A549 (cell line): ENCODE measurements at regions not wholly inside any gene's neighbourhood (a gene's known extent, or its start where the extent isn't known, plus 50 kb on each side); places are given as distances from the start of the nearest gene placed in this dataset.

ENCODE experiments used
- ATAC-seq, 2 experiments: fragments of 200-7000 bp in 1 of 2; fragments of >200 bp in 1 of 2; cut with Nextera tagmentation in 1 of 2; cut with Tn5 transposase in 1 of 2; 3 replicates each; pipeline versions ENCODE4 v1.8.0 to v1.9.1; 2018 to 2020; ENCODE audit warnings: mild to moderate bottlenecking in 1 of 2, moderate library complexity in 1 of 2
- CTCF ChIA-PET: fragments of 300-600 bp; sonication (Branson Sonifier 250); formaldehyde crosslinking; extraction: SDS; loops from one replicate; lab custom pipeline; 2021; ENCODE audit warnings: antibody characterized with exemption, inconsistent platforms; lab: Yijun Ruan, JAX
- POLR2A ChIA-PET: fragments of 350-600 bp; formaldehyde crosslinking; extraction: SDS; loops from one replicate; lab custom pipeline; 2021; ENCODE audit warnings: antibody characterized with exemption, inconsistent platforms; lab: Yijun Ruan, JAX
- DNase-seq, 2 experiments: peaks; one replicate each; pipeline versions ENCODE4 v3.0.0 to v3.0.0-alpha.2; 2011 to 2016; ENCODE audit warnings: low read depth in 1 of 2, low spot score in 1 of 2
- FAIRE-seq: peaks from 2 replicates; lab custom pipeline; 2011; peaks lifted over from hg19 to GRCh38; lab: Jason Lieb, UNC
- H3K27ac ChIP-seq, 2 experiments: fragments of >200 bp; sonication (Bioruptor Twin); formaldehyde crosslinking; 3 replicates each; pipeline ENCODE4 v1.5.1; 2016 to 2017
- H3K4me1 ChIP-seq: fragments of >200 bp; sonication (Bioruptor Twin); formaldehyde crosslinking; 3 replicates; pipeline ENCODE4 v1.6.1; 2016
- H3K4me2 ChIP-seq: fragments of >200 bp; sonication (Bioruptor Twin); formaldehyde crosslinking; 3 replicates; pipeline ENCODE4 v1.6.1; 2016
- H3K4me3 ChIP-seq: fragments of >200 bp; sonication (Bioruptor Twin); formaldehyde crosslinking; 3 replicates; pipeline ENCODE4 v1.5.1; 2016
- H3K9me3 ChIP-seq: fragments of >200 bp; sonication (Bioruptor Twin); formaldehyde crosslinking; 3 replicates; pipeline ENCODE4 v1.6.1; 2016
- CBX2 ChIP-seq: fragments of 200-600 bp; sonication (generic); IDR thresholded peaks from 2 replicates; pipeline ENCODE4 v1.6.1; 2016; ENCODE audit warnings: low read depth, mild to moderate bottlenecking, borderline replicate concordance
- CHD2 ChIP-seq: fragments of 150-350 bp; IDR thresholded peaks from 2 replicates; pipeline ENCODE4 v1.6.1; 2014; ENCODE audit warnings: low read length; ENCODE audit not compliant: partially characterized antibody
- FOSB ChIP-seq: fragments of 250-450 bp; sonication (Bioruptor Pico); IDR thresholded peaks from 2 replicates; pipeline ENCODE4 v1.5.0; 2020; ENCODE audit warnings: mild to moderate bottlenecking, moderate library complexity
- GATA3 ChIP-seq: IDR thresholded peaks from 2 replicates; pipeline ENCODE4 v1.6.1; 2012; ENCODE audit warnings: borderline replicate concordance
- HDAC2 ChIP-seq: fragments of 200-600 bp; sonication (generic); IDR thresholded peaks from 2 replicates; pipeline ENCODE4 v1.6.1; 2016
- HEYL ChIP-seq: fragments of 250-450 bp; sonication (Bioruptor Pico); IDR thresholded peaks from 2 replicates; pipeline ENCODE4 v1.8.0; 2021; ENCODE audit warnings: mild to moderate bottlenecking, moderate library complexity
- HOXA7 ChIP-seq: fragments of 250-450 bp; sonication (Bioruptor Pico); IDR thresholded peaks from 2 replicates; pipeline ENCODE4 v1.5.0; 2020; ENCODE audit warnings: mild to moderate bottlenecking, moderate library complexity
- HOXB13 ChIP-seq: fragments of 250-450 bp; sonication (Bioruptor Pico); IDR thresholded peaks from 2 replicates; pipeline ENCODE4 v1.5.0; 2020; ENCODE audit warnings: low read depth, mild to moderate bottlenecking, moderate library complexity
- MAFK ChIP-seq: fragments of 450-650 bp; IDR thresholded peaks from 2 replicates; pipeline ENCODE4 v1.6.1; 2014; ENCODE audit not compliant: partially characterized antibody
- MYC ChIP-seq: IDR thresholded peaks from 2 replicates; pipeline ENCODE4 v1.6.1; 2012; ENCODE audit warnings: mild to moderate bottlenecking, inconsistent platforms, low read length, improper control_type of control experiment, borderline replicate concordance
- NPAS2 ChIP-seq: fragments of 250-450 bp; sonication (Bioruptor Pico); IDR thresholded peaks from 2 replicates; pipeline ENCODE4 v1.8.0; 2022; ENCODE audit warnings: mild to moderate bottlenecking, moderate library complexity, borderline replicate concordance
- NR3C1 ChIP-seq: fragments of >200 bp; sonication (Bioruptor Twin); formaldehyde crosslinking; IDR thresholded peaks from 3 replicates; pipeline ENCODE4 v1.6.1; 2017
- PHF8 ChIP-seq: fragments of 200-600 bp; sonication (generic); IDR thresholded peaks from 2 replicates; pipeline ENCODE4 v1.6.1; 2016; ENCODE audit warnings: low read depth, mild to moderate bottlenecking, antibody characterized with exemption, moderate library complexity, borderline replicate concordance
- POLR2A ChIP-seq: IDR thresholded peaks from 2 replicates; pipeline ENCODE4 v1.6.1; 2012; ENCODE audit warnings: mild to moderate bottlenecking, low read length
- RCOR1 ChIP-seq: fragments of 150-350 bp; IDR thresholded peaks from 2 replicates; pipeline ENCODE4 v1.6.1; 2014; ENCODE audit warnings: antibody characterized with exemption, low read length, low read depth
- RNF2 ChIP-seq: fragments of 200-600 bp; sonication (generic); IDR thresholded peaks from 2 replicates; pipeline ENCODE4 v1.6.1; 2016; ENCODE audit warnings: low read depth, mild to moderate bottlenecking, antibody characterized with exemption, moderate library complexity, borderline replicate concordance
- TP53 ChIP-seq: fragments of 250-450 bp; sonication (Bioruptor Pico); IDR thresholded peaks from 2 replicates; pipeline ENCODE4 v1.5.0; 2021; ENCODE audit warnings: mild to moderate bottlenecking, moderate library complexity
- ZNF302 ChIP-seq: fragments of 250-450 bp; sonication (Bioruptor Pico); IDR thresholded peaks from 2 replicates; pipeline ENCODE4 v1.9.0; 2021; ENCODE audit warnings: inconsistent platforms, mild to moderate bottlenecking, moderate library complexity
- ZSCAN20 ChIP-seq: fragments of 250-450 bp; sonication (Bioruptor Pico); IDR thresholded peaks from 2 replicates; pipeline ENCODE4 v1.8.0; 2022; ENCODE audit warnings: mild to moderate bottlenecking, moderate library complexity
- WGBS: methylation state at CpG from one replicate; pipeline ENCODE4 v1.1.6; 2017; ENCODE audit errors: missing lambda C conversion rate; 5-methylcytosine and 5-hydroxymethylcytosine counted together
- TF ChIP-seq, protein P1 (sequence below): fragments of 250-450 bp; sonication (Bioruptor Pico); IDR thresholded peaks from 2 replicates; pipeline ENCODE4 v1.5.0; 2021; ENCODE audit warnings: mild to moderate bottlenecking, moderate library complexity, borderline replicate concordance
- TF ChIP-seq, protein P2 (sequence below): IDR thresholded peaks from 2 replicates; pipeline ENCODE4 v1.6.1; 2012; ENCODE audit warnings: low read depth, borderline replicate concordance
- TF ChIP-seq, protein P3 (sequence below): fragments of >200 bp; sonication (Bioruptor Twin); formaldehyde crosslinking; IDR thresholded peaks from 2 replicates; pipeline ENCODE4 v1.6.1; 2016
- TF ChIP-seq, protein P4 (sequence below): IDR thresholded peaks from 2 replicates; pipeline ENCODE4 v1.6.1; 2012

DNA sequence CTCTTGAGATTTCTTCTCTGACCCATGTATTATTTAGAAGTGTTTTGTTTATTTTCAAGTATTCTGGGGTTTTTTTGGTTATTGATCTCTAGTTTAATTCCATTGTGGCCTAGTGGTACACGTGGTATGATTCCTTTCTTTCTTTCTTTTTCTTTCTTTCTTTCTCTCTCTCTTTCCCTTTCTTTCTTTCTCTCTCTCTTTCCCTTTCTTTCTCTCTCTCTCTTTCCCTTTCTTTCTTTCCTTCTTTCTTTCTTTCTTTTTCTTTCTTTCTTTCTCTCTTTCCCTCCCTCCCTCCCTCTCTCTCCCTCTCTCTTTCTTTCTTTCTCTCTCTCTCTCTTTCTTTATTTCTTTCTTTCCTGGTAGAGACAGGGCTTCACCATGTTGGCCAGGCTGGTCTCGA, 85.7 kb upstream of the UBE2E1 start:
- Histone ChIP-seq H3K4me3 (no peak overlapping the region), H3K4me2 (no peak overlapping the region), H3K27ac (no peak overlapping the region), H3K9me3 (0 out of 3 replicates have a peak, but pooled peaks cover 5% of the 10 kb centered on the region), H3K4me1 (no peaks in the 10 kb centered on the region)
- TF ChIP-seq HOXB13 (no peak), RNF2 (no peak), CHD2 (no peak), TP53 (no peak), CBX2 (no peak), POLR2A (no peak), FOSB (no peak), MAFK (no peak), PHF8 (no peak), HOXA7 (CRISPR knock-in tag) (no peak), HDAC2 (no peak), HEYL (CRISPR knock-in tag) (no peak), GATA3 (no peak), NR3C1 (no peak)
- TF ChIP-seq, protein P1, sequence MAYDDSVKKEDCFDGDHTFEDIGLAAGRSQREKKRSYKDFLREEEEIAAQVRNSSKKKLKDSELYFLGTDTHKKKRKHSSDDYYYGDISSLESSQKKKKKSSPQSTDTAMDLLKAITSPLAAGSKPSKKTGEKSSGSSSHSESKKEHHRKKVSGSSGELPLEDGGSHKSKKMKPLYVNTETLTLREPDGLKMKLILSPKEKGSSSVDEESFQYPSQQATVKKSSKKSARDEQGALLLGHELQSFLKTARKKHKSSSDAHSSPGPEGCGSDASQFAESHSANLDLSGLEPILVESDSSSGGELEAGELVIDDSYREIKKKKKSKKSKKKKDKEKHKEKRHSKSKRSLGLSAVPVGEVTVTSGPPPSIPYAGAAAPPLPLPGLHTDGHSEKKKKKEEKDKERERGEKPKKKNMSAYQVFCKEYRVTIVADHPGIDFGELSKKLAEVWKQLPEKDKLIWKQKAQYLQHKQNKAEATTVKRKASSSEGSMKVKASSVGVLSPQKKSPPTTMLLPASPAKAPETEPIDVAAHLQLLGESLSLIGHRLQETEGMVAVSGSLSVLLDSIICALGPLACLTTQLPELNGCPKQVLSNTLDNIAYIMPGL (CRISPR knock-in tag): no peak
- TF ChIP-seq, protein P2, sequence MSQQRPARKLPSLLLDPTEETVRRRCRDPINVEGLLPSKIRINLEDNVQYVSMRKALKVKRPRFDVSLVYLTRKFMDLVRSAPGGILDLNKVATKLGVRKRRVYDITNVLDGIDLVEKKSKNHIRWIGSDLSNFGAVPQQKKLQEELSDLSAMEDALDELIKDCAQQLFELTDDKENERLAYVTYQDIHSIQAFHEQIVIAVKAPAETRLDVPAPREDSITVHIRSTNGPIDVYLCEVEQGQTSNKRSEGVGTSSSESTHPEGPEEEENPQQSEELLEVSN: no peak
- TF ChIP-seq, protein P3, sequence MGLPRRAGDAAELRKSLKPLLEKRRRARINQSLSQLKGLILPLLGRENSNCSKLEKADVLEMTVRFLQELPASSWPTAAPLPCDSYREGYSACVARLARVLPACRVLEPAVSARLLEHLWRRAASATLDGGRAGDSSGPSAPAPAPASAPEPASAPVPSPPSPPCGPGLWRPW: no peak
- TF ChIP-seq, protein P4, sequence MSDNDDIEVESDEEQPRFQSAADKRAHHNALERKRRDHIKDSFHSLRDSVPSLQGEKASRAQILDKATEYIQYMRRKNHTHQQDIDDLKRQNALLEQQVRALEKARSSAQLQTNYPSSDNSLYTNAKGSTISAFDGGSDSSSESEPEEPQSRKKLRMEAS: no peak
- ATAC-seq (no peak), DNase-seq (no peak), FAIRE-seq (no peak)
- POLR2A ChIA-PET: no interaction called here
- CTCF ChIA-PET: no interaction called here
- 87% methylated on average over 2 of the region's 2 CpGs for WGBS

DNA sequence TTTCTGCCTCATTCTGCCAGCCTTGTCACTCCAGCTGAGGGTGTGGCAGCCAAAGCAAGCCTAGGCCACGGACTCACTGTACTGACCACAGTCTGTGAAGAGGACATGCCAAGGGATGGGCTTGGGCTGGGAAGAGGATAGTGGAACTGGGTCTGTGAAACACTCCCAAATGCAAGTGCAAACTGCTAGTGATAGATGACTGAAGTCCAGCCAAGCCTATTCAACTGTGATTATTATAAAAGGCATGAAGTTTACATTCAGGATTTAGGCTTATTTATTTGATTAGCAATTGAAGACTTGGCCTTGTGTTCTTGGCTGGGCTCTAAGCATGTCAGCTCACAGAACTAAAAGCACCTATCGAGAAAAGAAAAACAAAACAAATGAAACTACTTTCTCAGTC, 84.9 kb upstream of the UBE2E1 start:
- no peak for FAIRE-seq
- WGBS: 47% methylated on average over 2 of the region's 2 CpGs
- Histone ChIP-seq H3K4me2 (no peak overlapping the region), H3K4me1 (no peaks in the 10 kb centered on the region), H3K27ac (no peak overlapping the region), H3K9me3 (0 out of 3 replicates have a peak, but pooled peaks cover 5% of the 10 kb centered on the region)
- CTCF ChIA-PET: no interaction called here
- POLR2A ChIA-PET: no interaction called here
- TF ChIP-seq GATA3 (no peak), ZSCAN20 (CRISPR knock-in tag) (no peak), MYC (no peak)
- TF ChIP-seq, protein P1 (CRISPR knock-in tag): no peak
- TF ChIP-seq, all 56 proteins: peak for 0
- ATAC-seq (no peak), DNase-seq (no peak)
- no peak overlapping the region for H3K4me3 ChIP-seq

GRCh38 chr3:23723141-23723540, 82.6 kb upstream of the UBE2E1 start:
- H3K27ac ChIP-seq: no peak overlapping the region
- ChIA-PET CTCF (no interaction called here), POLR2A (no interaction called here)
- no peak overlapping the region for H3K4me2 ChIP-seq
- no peak for DNase-seq
- 0 out of 3 replicates have a peak, but pooled peaks cover 5% of the 10 kb centered on the region for H3K9me3 ChIP-seq
- H3K4me1 ChIP-seq: peaks cover 1% of the 10 kb centered on the region; the same call in 1 of the 3 replicates
- H3K4me3 ChIP-seq: no peak overlapping the region
- no peak for FAIRE-seq
- ATAC-seq: no peak
- WGBS: 86% methylated on average over 5 of the region's 5 CpGs
- no peak for TF ChIP-seq NPAS2 (CRISPR knock-in tag)
- TF ChIP-seq GATA3: no peak
- no peak for TF ChIP-seq ZNF302
- no peak for TF ChIP-seq RCOR1
- TF ChIP-seq PHF8: no peak
